ENCODE measurements at regions not wholly inside any gene's neighbourhood (a gene's known extent, or its start where the extent isn't known, plus 50 kb on each side); places are given as distances from the start of the nearest gene placed in this dataset.

DNA sequence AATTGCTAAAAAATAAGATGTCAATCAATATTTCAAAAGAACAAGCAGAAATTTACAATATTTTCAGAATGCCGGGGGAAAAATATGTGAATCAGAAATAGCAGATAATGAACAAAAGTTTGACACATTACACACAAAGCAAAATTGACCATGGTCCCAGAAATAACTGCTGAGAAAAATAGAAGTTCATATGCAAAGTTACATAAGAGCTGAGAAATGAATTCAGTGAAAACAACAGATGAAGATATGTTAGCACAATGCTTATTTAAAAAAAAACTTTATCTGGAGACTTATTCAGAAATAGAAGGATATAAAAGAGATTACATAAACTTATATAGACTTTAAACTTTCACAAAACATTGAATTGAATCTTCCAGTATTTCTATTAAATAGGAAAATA lies 1483.7 kb upstream of the ACO1 start:
- Histone ChIP-seq H3K4me3 (ENCODE audit: low read depth, low read length) (no peak overlapping the region), H3K9me3 (no peaks in the 10 kb centered on the region), H3K36me3 (no peaks in the 10 kb centered on the region), H3K4me1 (no peaks in the 10 kb centered on the region), H3K27me3 (no peaks in the 10 kb centered on the region)
- DNase-seq = no peak
- TF ChIP-seq, protein P1, sequence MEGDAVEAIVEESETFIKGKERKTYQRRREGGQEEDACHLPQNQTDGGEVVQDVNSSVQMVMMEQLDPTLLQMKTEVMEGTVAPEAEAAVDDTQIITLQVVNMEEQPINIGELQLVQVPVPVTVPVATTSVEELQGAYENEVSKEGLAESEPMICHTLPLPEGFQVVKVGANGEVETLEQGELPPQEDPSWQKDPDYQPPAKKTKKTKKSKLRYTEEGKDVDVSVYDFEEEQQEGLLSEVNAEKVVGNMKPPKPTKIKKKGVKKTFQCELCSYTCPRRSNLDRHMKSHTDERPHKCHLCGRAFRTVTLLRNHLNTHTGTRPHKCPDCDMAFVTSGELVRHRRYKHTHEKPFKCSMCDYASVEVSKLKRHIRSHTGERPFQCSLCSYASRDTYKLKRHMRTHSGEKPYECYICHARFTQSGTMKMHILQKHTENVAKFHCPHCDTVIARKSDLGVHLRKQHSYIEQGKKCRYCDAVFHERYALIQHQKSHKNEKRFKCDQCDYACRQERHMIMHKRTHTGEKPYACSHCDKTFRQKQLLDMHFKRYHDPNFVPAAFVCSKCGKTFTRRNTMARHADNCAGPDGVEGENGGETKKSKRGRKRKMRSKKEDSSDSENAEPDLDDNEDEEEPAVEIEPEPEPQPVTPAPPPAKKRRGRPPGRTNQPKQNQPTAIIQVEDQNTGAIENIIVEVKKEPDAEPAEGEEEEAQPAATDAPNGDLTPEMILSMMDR (IDR thresholded peaks at IDR 0.05; ENCODE audit: low read depth, low read length) = no peak

- no peak for DNase-seq
- Histone ChIP-seq H3K4me3 (ENCODE audit: low read depth, low read length) (no peak overlapping the region), H3K27me3 (no peaks in the 10 kb centered on the region), H3K4me1 (peaks cover 6% of the 10 kb centered on the region), H3K36me3 (no peaks in the 10 kb centered on the region), H3K9me3 (no peaks in the 10 kb centered on the region)
- TF ChIP-seq, protein P1 (IDR thresholded peaks at IDR 0.05; ENCODE audit: low read depth, low read length) = no peak
Measured at GRCh38 chr9:30913331-30913730, 1471.1 kb upstream of the ACO1 start.

DNA sequence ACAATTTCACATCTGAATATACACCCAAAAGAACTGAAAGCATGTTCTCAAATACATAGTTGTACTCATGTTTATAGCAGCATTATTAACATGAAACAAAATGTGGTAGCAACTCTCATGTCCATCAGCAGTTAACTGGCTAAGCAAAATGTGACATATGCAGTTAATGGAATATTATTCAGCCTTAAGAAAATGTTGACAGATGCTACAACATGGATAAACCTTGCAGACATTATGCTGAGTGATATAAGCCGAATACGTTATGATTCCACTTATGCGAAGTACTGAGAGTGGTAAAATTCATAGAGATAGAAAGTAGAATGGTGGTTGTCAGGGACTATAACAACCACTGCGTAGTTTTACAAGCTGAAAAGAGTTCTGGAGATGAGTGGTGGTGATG lies 1469.0 kb upstream of the ACO1 start:
- Histone ChIP-seq H3K9me3 (no peaks in the 10 kb centered on the region), H3K36me3 (no peaks in the 10 kb centered on the region), H3K4me3 (ENCODE audit: low read depth, low read length) (no peak overlapping the region), H3K4me1 (peaks cover 11% of the 10 kb centered on the region), H3K27me3 (no peaks in the 10 kb centered on the region)
- DNase-seq = no peak
- TF ChIP-seq, protein P1 (IDR thresholded peaks at IDR 0.05; ENCODE audit: low read depth, low read length) = no peak

DNA sequence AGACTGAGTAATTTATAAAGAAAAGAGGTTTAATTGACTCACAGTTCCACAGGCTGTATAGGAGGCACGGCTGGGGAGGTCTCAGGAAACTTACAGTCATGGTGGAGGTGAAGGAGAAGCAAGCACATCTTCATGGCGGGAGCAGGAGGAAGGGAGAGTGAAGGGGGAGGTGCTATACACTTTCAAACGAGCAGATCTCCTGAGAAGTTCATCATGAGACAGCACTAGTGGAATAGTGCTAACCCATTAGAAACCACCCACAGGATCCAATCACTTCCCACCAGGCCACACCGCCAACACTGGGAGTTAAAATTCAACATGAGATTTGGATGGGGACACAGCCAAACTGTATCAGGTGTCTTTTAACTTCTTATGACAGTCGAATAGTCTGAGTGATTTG lies 1459.3 kb upstream of the ACO1 start:
- no peak for DNase-seq
- H3K36me3 ChIP-seq = no peaks in the 10 kb centered on the region
- no peaks in the 10 kb centered on the region for H3K27me3 ChIP-seq
- H3K9me3 ChIP-seq = no peaks in the 10 kb centered on the region
- no peak overlapping the region for H3K4me3 ChIP-seq (ENCODE audit: low read depth, low read length)
- TF ChIP-seq, protein P1 (IDR thresholded peaks at IDR 0.05; ENCODE audit: low read depth, low read length) = no peak
- H3K4me1 ChIP-seq = peaks cover 9% of the 10 kb centered on the region

DNA sequence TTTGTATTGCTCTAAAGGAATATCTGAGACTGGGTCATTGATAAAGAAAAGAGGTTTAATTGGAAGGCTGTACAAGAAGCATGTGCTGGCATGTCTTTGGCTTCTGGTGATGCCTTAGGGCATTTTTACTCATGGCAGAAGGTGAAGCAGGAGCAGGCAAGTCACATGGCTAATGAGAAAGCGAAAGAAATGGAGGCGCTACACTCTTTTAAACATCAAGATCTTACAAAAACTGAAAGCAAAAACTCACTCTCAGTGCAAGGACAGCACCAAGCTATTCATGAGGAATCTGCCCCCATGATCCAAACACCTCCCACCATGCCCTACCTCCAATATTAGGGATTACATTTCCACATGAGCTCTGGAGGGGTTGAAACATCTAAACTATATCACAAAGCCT lies 1458.8 kb upstream of the ACO1 start:
- TF ChIP-seq, protein P1 (IDR thresholded peaks at IDR 0.05; ENCODE audit: low read depth, low read length) = no peak
- no peak for DNase-seq
- H3K4me3 ChIP-seq (ENCODE audit: low read depth, low read length) = no peak overlapping the region

GRCh38 chr9:30928045-30928444 lies 1456.4 kb upstream of the ACO1 start:
- peaks cover 9% of the 10 kb centered on the region for H3K4me1 ChIP-seq
- DNase-seq = no peak
- TF ChIP-seq, protein P1 (IDR thresholded peaks at IDR 0.05; ENCODE audit: low read depth, low read length) = no peak
- no peak overlapping the region for H3K4me3 ChIP-seq (ENCODE audit: low read depth, low read length)
- H3K9me3 ChIP-seq = no peaks in the 10 kb centered on the region
- H3K27me3 ChIP-seq = no peaks in the 10 kb centered on the region
- H3K36me3 ChIP-seq = no peaks in the 10 kb centered on the region

More for the DNA sequence above, 1458.8 kb upstream of the ACO1 start:
- no peaks in the 10 kb centered on the region for H3K36me3 ChIP-seq
- no peaks in the 10 kb centered on the region for H3K9me3 ChIP-seq
- peaks cover 9% of the 10 kb centered on the region for H3K4me1 ChIP-seq
- no peaks in the 10 kb centered on the region for H3K27me3 ChIP-seq
